Endodermal cell (in vitro differentiated cells): ENCODE measurements at regions not wholly inside any gene's neighbourhood (a gene's known extent, or its start where the extent isn't known, plus 50 kb on each side); places are given as distances from the start of the nearest gene placed in this dataset.

Experiments used
- DNase-seq: peaks from one replicate; pipeline ENCODE4 v3.0.0-alpha.2; 2017
- H3K27ac ChIP-seq: 2 replicates; pipeline ENCODE4 v1.5.1; 2013; ENCODE audit warnings: mild to moderate bottlenecking, low read depth, low read length, moderate library complexity
- H3K27me3 ChIP-seq: 2 replicates; pipeline ENCODE4 v1.6.1; 2013; ENCODE audit warnings: mild to moderate bottlenecking, low read length, moderate library complexity; ENCODE audit not compliant: insufficient read depth, control insufficient read depth, poor library complexity, severe bottlenecking
- H3K36me3 ChIP-seq: 2 replicates; pipeline ENCODE4 v1.7.0; 2013; ENCODE audit warnings: mild to moderate bottlenecking, low read length, moderate library complexity; ENCODE audit not compliant: control insufficient read depth, insufficient read depth
- H3K4me1 ChIP-seq: one replicate; pipeline ENCODE4 v1.7.0; 2013; ENCODE audit warnings: low read length; ENCODE audit not compliant: control insufficient read depth, insufficient read depth
- H3K4me3 ChIP-seq: 2 replicates; pipeline ENCODE4 v1.5.1; 2013; ENCODE audit warnings: mild to moderate bottlenecking, low read length, moderate library complexity
- H3K9ac ChIP-seq: 2 replicates; pipeline ENCODE4 v1.6.1; 2013; ENCODE audit warnings: mild to moderate bottlenecking, low read length, moderate library complexity; ENCODE audit not compliant: poor library complexity, severe bottlenecking; ENCODE audit errors: extremely low read depth
- H3K9me3 ChIP-seq: 2 replicates; pipeline ENCODE4 v1.6.1; 2013; ENCODE audit warnings: mild to moderate bottlenecking, low read length, moderate library complexity; ENCODE audit not compliant: control insufficient read depth
- H3K27ac Mint-ChIP-seq: 2 replicates; pipeline ENCODE4 v1.8.0; 2020; ENCODE audit warnings: mixed read lengths
- H3K27me3 Mint-ChIP-seq: 2 replicates; pipeline ENCODE4 v1.8.0; 2021; ENCODE audit warnings: mild to moderate bottlenecking, mixed read lengths; ENCODE audit not compliant: insufficient read depth
- H3K36me3 Mint-ChIP-seq: 2 replicates; pipeline ENCODE4 v1.8.0; 2020; ENCODE audit warnings: low read depth, mixed read lengths
- H3K4me1 Mint-ChIP-seq: 2 replicates; pipeline ENCODE4 v1.8.0; 2020; ENCODE audit warnings: mixed read lengths
- H3K4me3 Mint-ChIP-seq: 2 replicates; pipeline ENCODE4 v1.8.0; 2020; ENCODE audit warnings: mild to moderate bottlenecking, moderate library complexity, mixed read lengths
- H3K9me3 Mint-ChIP-seq: 2 replicates; pipeline ENCODE4 v1.8.0; 2020; ENCODE audit warnings: mild to moderate bottlenecking, mixed read lengths
- WGBS, 2 experiments: methylation state at CpG; one replicate each; pipeline versions ENCODE4 v1.1.5 to v1.1.7; 2013; ENCODE audit warnings: missing lambda C conversion rate in 2 of 2, mixed read lengths in 1 of 2; ENCODE audit not compliant: insufficient coverage in 1 of 2, insufficient read length in 1 of 2; 5-methylcytosine and 5-hydroxymethylcytosine counted together
- TF ChIP-seq, protein P1 (sequence below): fragments of 200-600 bp; sonication (generic); conservative IDR thresholded peaks from 2 replicates; pipeline ENCODE4 v1.5.0; 2021; ENCODE audit warnings: antibody characterized with exemption, mild to moderate bottlenecking

DNA sequence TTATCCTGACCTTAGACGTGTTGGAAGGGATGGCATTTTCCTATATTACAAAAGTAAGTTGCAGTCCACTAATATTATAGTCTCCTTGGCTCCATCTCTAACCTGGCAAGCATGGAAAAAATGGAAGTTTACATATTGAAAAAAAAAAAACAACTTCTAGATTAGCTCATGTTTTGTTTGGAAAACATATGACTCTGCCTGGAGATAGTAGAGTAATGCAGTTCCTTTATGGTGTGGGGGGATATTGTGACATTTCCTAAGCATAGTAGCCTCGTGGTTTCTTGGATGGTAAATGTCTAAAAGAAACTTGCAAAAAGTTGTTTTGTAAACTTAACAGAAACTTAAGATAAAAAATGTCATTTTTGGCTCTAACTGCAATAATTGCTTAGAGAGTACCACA is 244.4 kb upstream of the FBXL7 start:
- Mint-ChIP-seq H3K9me3 (no peaks in the 10 kb centered on the region), H3K4me3 (no peak overlapping the region), H3K36me3 (no peaks in the 10 kb centered on the region), H3K27ac (no peak overlapping the region), H3K4me1 (no peaks in the 10 kb centered on the region), H3K27me3 (no peaks in the 10 kb centered on the region)
- Histone ChIP-seq H3K4me3 (no peak overlapping the region), H3K27me3 (no peaks in the 10 kb centered on the region), H3K4me1 (no peaks in the 10 kb centered on the region), H3K9ac (no peak overlapping the region), H3K9me3 (no peaks in the 10 kb centered on the region), H3K36me3 (no peaks in the 10 kb centered on the region), H3K27ac (no peak overlapping the region)
- TF ChIP-seq, protein P1, sequence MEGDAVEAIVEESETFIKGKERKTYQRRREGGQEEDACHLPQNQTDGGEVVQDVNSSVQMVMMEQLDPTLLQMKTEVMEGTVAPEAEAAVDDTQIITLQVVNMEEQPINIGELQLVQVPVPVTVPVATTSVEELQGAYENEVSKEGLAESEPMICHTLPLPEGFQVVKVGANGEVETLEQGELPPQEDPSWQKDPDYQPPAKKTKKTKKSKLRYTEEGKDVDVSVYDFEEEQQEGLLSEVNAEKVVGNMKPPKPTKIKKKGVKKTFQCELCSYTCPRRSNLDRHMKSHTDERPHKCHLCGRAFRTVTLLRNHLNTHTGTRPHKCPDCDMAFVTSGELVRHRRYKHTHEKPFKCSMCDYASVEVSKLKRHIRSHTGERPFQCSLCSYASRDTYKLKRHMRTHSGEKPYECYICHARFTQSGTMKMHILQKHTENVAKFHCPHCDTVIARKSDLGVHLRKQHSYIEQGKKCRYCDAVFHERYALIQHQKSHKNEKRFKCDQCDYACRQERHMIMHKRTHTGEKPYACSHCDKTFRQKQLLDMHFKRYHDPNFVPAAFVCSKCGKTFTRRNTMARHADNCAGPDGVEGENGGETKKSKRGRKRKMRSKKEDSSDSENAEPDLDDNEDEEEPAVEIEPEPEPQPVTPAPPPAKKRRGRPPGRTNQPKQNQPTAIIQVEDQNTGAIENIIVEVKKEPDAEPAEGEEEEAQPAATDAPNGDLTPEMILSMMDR, result no peak
- no peak for DNase-seq
- 82 to 90% methylated on average over 1 to 2 of the region's 2 CpGs for WGBS, 2 experiments

DNA sequence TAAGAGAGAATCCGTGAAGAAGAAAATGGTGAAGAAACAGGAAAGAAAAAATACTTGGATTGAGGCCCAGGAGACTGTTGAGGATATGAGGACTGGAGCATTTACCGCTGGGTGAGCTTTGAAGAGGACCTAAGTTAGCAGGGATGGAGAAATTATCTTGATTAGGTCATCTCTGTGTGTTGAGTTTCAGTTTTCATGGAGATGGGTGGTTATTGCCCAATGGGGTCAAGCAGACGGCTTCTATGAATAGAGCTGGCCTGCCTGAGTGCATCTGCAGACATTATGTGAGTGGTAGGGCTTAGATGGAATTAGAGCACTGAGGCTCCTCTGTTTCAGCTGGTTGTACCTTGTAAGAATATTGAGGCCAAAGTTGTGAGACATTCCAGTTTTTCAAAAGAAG is 245.4 kb upstream of the FBXL7 start:
- TF ChIP-seq, protein P1, result no peak
- Mint-ChIP-seq H3K27me3 (no peaks in the 10 kb centered on the region), H3K4me1 (no peaks in the 10 kb centered on the region), H3K9me3 (no peaks in the 10 kb centered on the region), H3K36me3 (no peaks in the 10 kb centered on the region), H3K27ac (no peak overlapping the region), H3K4me3 (no peak overlapping the region)
- no peak overlapping the region for H3K4me3 ChIP-seq
- no peak overlapping the region for H3K9ac ChIP-seq
- H3K4me1 ChIP-seq, result peaks cover under 1% of the 10 kb centered on the region
- no peak overlapping the region for H3K27ac ChIP-seq
- H3K36me3 ChIP-seq, result no peaks in the 10 kb centered on the region
- no peak for DNase-seq
- WGBS, 2 experiments, result 92 to 100% methylated on average over 2 to 3 of the region's 3 CpGs
- H3K9me3 ChIP-seq, result no peaks in the 10 kb centered on the region
- H3K27me3 ChIP-seq, result no peaks in the 10 kb centered on the region

DNA sequence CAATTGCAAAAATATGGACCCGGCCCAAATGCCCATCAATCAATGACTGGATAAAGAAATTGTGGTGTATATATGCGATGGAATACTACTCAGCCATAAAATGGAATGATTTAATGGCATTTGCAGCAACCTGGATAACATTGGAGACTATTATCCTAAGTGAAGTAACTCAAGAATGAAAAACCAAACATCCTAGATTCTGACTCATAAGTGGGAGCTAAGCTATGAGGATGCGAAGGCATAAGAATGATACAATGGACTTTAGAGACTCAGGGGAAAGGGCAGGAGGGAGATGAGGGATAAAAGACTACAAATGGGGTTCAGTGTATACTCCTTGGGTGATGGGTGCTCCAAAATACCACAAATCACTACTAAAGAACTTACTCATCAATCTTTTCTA is 247.6 kb upstream of the FBXL7 start:
- Histone ChIP-seq H3K27ac (no peak overlapping the region), H3K36me3 (no peaks in the 10 kb centered on the region), H3K9ac (no peak overlapping the region), H3K4me1 (peaks cover 3% of the 10 kb centered on the region), H3K27me3 (no peaks in the 10 kb centered on the region), H3K4me3 (no peak overlapping the region), H3K9me3 (peaks cover under 1% of the 10 kb centered on the region)
- H3K9me3 Mint-ChIP-seq, result no peaks in the 10 kb centered on the region
- WGBS, 2 experiments, result 87 to 93% methylated on average over 2 to 3 of the region's 3 CpGs
- H3K4me1 Mint-ChIP-seq, result peaks cover 3% of the 10 kb centered on the region
- no peak overlapping the region for H3K27ac Mint-ChIP-seq
- TF ChIP-seq, protein P1, result no peak
- H3K27me3 Mint-ChIP-seq, result no peaks in the 10 kb centered on the region
- no peak for DNase-seq
- H3K4me3 Mint-ChIP-seq, result no peak overlapping the region
- H3K36me3 Mint-ChIP-seq, result no peaks in the 10 kb centered on the region
